SK-N-SH (cell line): ENCODE measurements at regions not wholly inside any gene's neighbourhood (a gene's known extent, or its start where the extent isn't known, plus 50 kb on each side); places are given as distances from the start of the nearest gene placed in this dataset.

Experiments used
- ELF1 ChIP-seq: IDR thresholded peaks from 2 replicates; pipeline ENCODE4 v1.4.0; 2012
- EP300 ChIP-seq, 2 experiments: IDR thresholded peaks; 2 replicates each; pipeline versions ENCODE4 v1.4.0 to v1.6.1; 2012; ENCODE audit warnings: borderline replicate concordance in 1 of 2, low read depth in 1 of 2, low read length in 1 of 2
- FOXJ3 ChIP-seq: sonication (generic); formaldehyde crosslinking; IDR thresholded peaks from 2 replicates; pipeline ENCODE4 v1.5.1; 2020; ENCODE audit warnings: mild to moderate bottlenecking, missing genetic modification reagents
- GABPA ChIP-seq: IDR thresholded peaks from 2 replicates; pipeline ENCODE4 v1.4.0; 2012; ENCODE audit warnings: low read depth, mild to moderate bottlenecking
- JUND ChIP-seq: IDR thresholded peaks from 2 replicates; pipeline ENCODE4 v1.4.0; 2012
- POLR2AphosphoS5 ChIP-seq: IDR thresholded peaks from 2 replicates; pipeline ENCODE4 v1.6.1; 2012; ENCODE audit warnings: low read depth, low read length
- RAD21 ChIP-seq: IDR thresholded peaks from 2 replicates; pipeline ENCODE4 v1.6.1; 2012; ENCODE audit warnings: mild to moderate bottlenecking, low read length
- RFX5 ChIP-seq: IDR thresholded peaks from 2 replicates; pipeline ENCODE4 v1.6.1; 2012; ENCODE audit warnings: mild to moderate bottlenecking, improper control_type of control experiment, low read length
- RXRA ChIP-seq: IDR thresholded peaks from 2 replicates; pipeline ENCODE4 v1.4.0; 2012; ENCODE audit warnings: low read depth, mild to moderate bottlenecking, borderline replicate concordance
- SIN3A ChIP-seq: IDR thresholded peaks from 2 replicates; pipeline ENCODE4 v1.6.1; 2012; ENCODE audit warnings: low read depth, mild to moderate bottlenecking, low read length, moderate library complexity, borderline replicate concordance
- TAF1 ChIP-seq: IDR thresholded peaks from 2 replicates; pipeline ENCODE4 v1.6.1; 2012; ENCODE audit warnings: low read depth, mild to moderate bottlenecking, low read length, moderate library complexity, borderline replicate concordance
- TF ChIP-seq, protein P1 (sequence below): fragments of 200-600 bp; sonication (generic); IDR thresholded peaks from 2 replicates; pipeline ENCODE4 v1.6.1; 2017; ENCODE audit warnings: antibody characterized with exemption, mild to moderate bottlenecking, moderate library complexity
- TF ChIP-seq, protein P2 (sequence below): fragments of 150-350 bp; IDR thresholded peaks from 2 replicates; pipeline ENCODE4 v1.6.1; 2017; ENCODE audit warnings: antibody characterized with exemption, low read length, low read depth, borderline replicate concordance
- TF ChIP-seq, protein P3 (sequence below): IDR thresholded peaks from 2 replicates; pipeline ENCODE4; 2012

DNA sequence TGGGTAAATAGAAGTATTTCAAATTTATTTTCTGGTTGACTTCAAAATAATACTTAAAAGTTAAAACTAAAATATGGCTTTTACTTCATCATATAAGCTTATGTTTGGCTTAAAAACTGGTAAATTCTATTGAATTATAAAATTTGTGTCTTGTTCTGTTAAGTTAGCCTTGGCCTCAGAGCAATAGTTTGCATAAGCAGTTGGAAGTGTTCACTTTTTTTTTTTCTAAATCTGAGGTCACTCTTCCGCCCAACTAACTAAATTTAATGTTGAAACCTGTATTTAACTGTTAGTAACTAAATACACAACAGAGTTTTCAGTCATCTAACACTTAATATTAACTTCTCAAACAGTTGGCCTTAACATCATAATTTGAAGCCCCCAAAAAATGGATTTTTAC lies 871.7 kb upstream of the ADAMTS5 start:
- TF ChIP-seq TAF1, result no peak
- TF ChIP-seq RXRA, result no peak
- TF ChIP-seq RFX5, result no peak
- TF ChIP-seq, protein P1, sequence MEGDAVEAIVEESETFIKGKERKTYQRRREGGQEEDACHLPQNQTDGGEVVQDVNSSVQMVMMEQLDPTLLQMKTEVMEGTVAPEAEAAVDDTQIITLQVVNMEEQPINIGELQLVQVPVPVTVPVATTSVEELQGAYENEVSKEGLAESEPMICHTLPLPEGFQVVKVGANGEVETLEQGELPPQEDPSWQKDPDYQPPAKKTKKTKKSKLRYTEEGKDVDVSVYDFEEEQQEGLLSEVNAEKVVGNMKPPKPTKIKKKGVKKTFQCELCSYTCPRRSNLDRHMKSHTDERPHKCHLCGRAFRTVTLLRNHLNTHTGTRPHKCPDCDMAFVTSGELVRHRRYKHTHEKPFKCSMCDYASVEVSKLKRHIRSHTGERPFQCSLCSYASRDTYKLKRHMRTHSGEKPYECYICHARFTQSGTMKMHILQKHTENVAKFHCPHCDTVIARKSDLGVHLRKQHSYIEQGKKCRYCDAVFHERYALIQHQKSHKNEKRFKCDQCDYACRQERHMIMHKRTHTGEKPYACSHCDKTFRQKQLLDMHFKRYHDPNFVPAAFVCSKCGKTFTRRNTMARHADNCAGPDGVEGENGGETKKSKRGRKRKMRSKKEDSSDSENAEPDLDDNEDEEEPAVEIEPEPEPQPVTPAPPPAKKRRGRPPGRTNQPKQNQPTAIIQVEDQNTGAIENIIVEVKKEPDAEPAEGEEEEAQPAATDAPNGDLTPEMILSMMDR, result no peak
- TF ChIP-seq FOXJ3 (CRISPR knock-in tag), result no peak
- no peak for TF ChIP-seq RAD21
- no peak for TF ChIP-seq ELF1
- no peak for TF ChIP-seq JUND
- TF ChIP-seq EP300 (IDR thresholded peaks at IDR 0.05; ENCODE audit: borderline replicate concordance in 1 of 2, low read depth in 1 of 2, low read length in 1 of 2), result no peak
- no peak for TF ChIP-seq POLR2AphosphoS5
- TF ChIP-seq, protein P2, sequence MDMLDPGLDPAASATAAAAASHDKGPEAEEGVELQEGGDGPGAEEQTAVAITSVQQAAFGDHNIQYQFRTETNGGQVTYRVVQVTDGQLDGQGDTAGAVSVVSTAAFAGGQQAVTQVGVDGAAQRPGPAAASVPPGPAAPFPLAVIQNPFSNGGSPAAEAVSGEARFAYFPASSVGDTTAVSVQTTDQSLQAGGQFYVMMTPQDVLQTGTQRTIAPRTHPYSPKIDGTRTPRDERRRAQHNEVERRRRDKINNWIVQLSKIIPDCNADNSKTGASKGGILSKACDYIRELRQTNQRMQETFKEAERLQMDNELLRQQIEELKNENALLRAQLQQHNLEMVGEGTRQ, result no peak
- TF ChIP-seq SIN3A, result no peak
- no peak for TF ChIP-seq GABPA
- TF ChIP-seq, protein P3, sequence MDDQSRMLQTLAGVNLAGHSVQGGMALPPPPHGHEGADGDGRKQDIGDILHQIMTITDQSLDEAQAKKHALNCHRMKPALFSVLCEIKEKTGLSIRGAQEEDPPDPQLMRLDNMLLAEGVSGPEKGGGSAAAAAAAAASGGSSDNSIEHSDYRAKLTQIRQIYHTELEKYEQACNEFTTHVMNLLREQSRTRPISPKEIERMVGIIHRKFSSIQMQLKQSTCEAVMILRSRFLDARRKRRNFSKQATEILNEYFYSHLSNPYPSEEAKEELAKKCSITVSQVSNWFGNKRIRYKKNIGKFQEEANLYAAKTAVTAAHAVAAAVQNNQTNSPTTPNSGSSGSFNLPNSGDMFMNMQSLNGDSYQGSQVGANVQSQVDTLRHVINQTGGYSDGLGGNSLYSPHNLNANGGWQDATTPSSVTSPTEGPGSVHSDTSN, result no peak
